Fibroblast of villous mesenchyme (primary cell): ENCODE measurements at regions not wholly inside any gene's neighbourhood (a gene's known extent, or its start where the extent isn't known, plus 50 kb on each side); places are given as distances from the start of the nearest gene placed in this dataset.

ENCODE experiments used
- DNase-seq: peaks from one replicate; pipeline ENCODE4 v3.0.0-alpha.2; 2010; ENCODE audit warnings: low read depth
- H3K4me3 ChIP-seq: 2 replicates; pipeline ENCODE4 v1.5.1; 2011; ENCODE audit warnings: low read depth, mild to moderate bottlenecking, low read length
- TF ChIP-seq, protein P1 (sequence below): IDR thresholded peaks from 2 replicates; pipeline ENCODE4 v1.5.1; 2012; ENCODE audit warnings: low read depth, mild to moderate bottlenecking, low read length; ENCODE audit not compliant: insufficient read depth

DNA sequence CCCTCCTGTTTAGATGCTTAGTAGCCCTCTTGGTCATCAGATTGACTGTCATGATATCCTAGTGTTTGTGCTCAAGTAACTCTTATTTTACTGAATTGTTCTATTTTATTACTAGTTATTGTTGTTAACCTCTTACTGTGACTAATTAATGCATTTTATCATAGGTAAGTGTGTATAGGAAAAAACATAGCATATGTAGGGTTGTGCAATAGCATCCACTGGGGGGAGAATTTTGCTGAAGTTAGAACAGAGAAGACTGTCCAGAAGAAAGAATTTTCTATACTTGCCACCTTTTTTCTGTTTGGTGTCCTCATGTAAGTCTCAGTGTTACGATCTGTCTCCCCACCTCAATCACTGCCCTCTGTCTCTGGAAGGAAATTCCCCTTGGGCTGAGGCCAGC, 177.4 kb downstream of the RPIA start:
- no peak for DNase-seq
- TF ChIP-seq, protein P1, sequence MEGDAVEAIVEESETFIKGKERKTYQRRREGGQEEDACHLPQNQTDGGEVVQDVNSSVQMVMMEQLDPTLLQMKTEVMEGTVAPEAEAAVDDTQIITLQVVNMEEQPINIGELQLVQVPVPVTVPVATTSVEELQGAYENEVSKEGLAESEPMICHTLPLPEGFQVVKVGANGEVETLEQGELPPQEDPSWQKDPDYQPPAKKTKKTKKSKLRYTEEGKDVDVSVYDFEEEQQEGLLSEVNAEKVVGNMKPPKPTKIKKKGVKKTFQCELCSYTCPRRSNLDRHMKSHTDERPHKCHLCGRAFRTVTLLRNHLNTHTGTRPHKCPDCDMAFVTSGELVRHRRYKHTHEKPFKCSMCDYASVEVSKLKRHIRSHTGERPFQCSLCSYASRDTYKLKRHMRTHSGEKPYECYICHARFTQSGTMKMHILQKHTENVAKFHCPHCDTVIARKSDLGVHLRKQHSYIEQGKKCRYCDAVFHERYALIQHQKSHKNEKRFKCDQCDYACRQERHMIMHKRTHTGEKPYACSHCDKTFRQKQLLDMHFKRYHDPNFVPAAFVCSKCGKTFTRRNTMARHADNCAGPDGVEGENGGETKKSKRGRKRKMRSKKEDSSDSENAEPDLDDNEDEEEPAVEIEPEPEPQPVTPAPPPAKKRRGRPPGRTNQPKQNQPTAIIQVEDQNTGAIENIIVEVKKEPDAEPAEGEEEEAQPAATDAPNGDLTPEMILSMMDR, result no peak
- H3K4me3 ChIP-seq, result no peak overlapping the region

DNA sequence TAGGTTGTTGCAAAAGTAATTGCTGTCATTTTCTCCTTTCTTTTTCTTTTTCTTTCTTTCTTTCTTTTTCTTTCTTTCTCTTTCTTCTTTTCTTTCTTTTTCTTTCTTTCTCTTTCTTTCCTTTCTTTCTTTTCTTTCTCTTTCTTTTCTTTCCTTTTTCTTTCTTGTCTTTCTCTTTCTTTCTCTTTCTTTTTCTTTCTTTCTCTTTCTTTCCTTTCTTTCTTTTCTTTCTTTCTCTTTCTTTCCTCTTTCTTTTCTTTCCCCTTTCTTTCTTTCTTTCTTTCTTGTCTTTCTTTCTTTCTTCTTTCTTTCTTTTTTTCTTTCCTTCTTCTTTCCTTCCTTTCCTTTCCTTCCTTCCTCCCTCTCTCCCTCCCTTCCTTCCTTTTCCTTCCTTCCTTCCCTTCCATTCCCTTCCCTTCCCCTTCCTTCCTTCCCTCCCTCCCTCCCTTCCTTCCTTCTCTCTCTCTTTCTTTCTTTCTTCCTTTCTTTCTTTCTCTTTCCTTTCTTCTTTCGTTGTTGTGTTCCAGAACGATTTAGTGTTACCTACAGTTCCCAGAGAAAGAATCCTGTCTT, 178.9 kb downstream of the RPIA start:
- DNase-seq, result no peak
- TF ChIP-seq, protein P1, result no peak
- H3K4me3 ChIP-seq, result no peak overlapping the region

DNA sequence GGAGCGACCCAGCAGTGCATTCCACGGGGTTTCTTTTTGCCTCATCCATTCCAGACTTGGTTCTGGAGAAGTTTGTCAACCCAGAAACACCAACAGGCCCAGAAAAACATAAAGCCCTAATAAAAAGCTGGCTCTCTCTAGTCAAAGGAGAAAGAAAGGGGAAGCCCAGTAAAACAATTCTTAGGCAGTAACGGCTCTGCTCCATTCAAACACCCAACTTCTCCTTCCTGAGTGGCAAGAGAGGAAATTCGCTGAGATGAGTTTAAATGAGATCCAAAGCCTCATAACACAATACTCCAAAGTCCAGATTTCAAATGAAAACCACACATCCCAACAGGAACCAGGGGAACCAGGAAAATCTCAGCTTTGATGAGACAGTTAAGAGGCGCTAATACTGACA, 179.9 kb downstream of the RPIA start:
- no peak overlapping the region for H3K4me3 ChIP-seq
- TF ChIP-seq, protein P1, result no peak
- no peak for DNase-seq

DNA sequence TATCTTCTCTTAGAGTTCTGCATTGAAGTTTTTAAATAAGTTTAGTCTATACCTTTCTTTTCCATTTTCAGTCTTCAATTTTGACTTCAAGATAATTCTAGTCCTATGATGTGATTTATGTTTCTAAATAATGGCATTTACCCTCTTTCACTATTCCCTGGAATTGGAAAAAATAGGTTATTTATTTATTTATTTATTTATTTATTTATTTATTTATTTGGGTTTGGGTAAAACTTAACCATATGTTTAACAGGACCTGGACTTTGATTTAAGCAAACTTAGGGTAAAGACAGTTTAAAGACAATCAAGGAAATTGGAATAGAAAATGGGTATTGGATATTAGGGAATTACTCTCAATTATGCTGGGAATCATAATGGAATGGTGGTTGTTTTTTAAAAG, 182.1 kb downstream of the RPIA start:
- H3K4me3 ChIP-seq, result no peak overlapping the region
- no peak for DNase-seq
- TF ChIP-seq, protein P1, result no peak

DNA sequence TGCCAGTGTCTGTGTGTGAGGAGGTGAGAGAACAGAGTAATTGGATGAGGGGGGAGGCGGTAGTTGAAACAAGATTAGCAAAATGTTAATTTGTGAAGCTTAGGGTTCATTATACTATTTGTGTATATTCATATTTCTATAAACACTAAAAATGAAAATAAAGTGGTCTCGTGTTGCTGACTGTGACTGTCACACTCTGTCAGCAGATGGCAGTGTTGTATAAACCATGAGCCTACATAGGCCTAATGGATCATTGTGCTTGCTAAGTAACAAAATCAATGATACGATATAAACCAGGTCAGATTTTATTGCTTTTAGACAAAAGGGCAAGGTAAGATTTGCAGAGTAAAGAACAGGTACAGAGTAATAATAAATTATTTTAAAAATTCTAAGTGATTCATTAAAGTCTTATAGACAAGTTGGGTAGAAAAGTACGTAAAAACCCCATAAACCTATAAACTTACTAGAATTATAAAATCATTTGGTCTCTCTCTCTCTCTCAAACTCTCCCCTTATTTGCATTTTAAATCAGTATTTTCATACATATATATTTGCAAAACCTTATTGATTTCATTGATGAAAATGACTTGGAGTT, 182.7 kb downstream of the RPIA start:
- peak; percentile 58 for DNase-seq
- TF ChIP-seq, protein P1, result peak; percentile 74
- no peak overlapping the region for H3K4me3 ChIP-seq

DNA sequence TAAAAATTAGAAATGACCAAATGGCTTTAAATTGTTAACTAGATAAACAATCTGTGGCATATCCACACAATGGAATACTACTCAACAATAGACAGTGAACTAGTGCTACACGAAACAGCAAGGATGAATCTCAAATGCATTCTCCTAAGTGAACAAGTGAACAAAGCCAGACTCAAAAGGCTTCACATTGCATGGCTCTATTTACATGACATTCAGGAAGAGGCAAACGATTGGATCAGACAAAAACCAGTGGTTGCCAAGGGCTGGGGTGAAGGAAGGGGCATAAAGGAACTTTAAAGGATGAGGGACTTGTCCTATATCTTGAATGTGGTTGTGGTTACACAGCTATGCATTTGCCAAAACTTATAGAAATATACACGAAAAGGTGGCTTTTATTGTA, 184.3 kb downstream of the RPIA start:
- H3K4me3 ChIP-seq, result no peak overlapping the region
- DNase-seq, result no peak
- TF ChIP-seq, protein P1, result no peak
